Ectodermal cell (in vitro differentiated cells): ENCODE measurements at regions not wholly inside any gene's neighbourhood (a gene's known extent, or its start where the extent isn't known, plus 50 kb on each side); places are given as distances from the start of the nearest gene placed in this dataset.

Source experiments
- H3K27ac ChIP-seq: 2 replicates; pipeline ENCODE4 v1.7.0; 2013; ENCODE audit warnings: mild to moderate bottlenecking, low read depth, low read length; ENCODE audit not compliant: insufficient read depth, poor library complexity, severe bottlenecking
- H3K27me3 ChIP-seq: 2 replicates; pipeline ENCODE4 v1.7.0; 2013; ENCODE audit warnings: mild to moderate bottlenecking, low read length; ENCODE audit not compliant: insufficient read depth, control insufficient read depth, poor library complexity, severe bottlenecking
- H3K36me3 ChIP-seq: one replicate; pipeline ENCODE4 v1.7.0; 2013; ENCODE audit warnings: low read length; ENCODE audit not compliant: control insufficient read depth, insufficient read depth
- H3K4me1 ChIP-seq: one replicate; pipeline ENCODE4 v1.7.0; 2013; ENCODE audit warnings: low read length; ENCODE audit not compliant: control insufficient read depth, insufficient read depth
- H3K4me3 ChIP-seq: 2 replicates; pipeline ENCODE4 v1.7.0; 2013; ENCODE audit warnings: low read depth, low read length, control low read depth; ENCODE audit not compliant: insufficient read depth
- H3K9me3 ChIP-seq: 2 replicates; pipeline ENCODE4 v1.7.0; 2013; ENCODE audit warnings: mild to moderate bottlenecking, low read length, moderate library complexity; ENCODE audit not compliant: control insufficient read depth
- WGBS, 2 experiments: methylation state at CpG; one replicate each; pipeline ENCODE4 v1.1.7; 2013; ENCODE audit warnings: missing lambda C conversion rate in 2 of 2; 5-methylcytosine and 5-hydroxymethylcytosine counted together

GRCh38 chr2:15870565-15870964 lies 69.8 kb upstream of the MYCN start:
- Histone ChIP-seq H3K36me3 (no peaks in the 10 kb centered on the region), H3K4me1 (no peaks in the 10 kb centered on the region), H3K27ac (no peak overlapping the region), H3K27me3 (no peaks in the 10 kb centered on the region), H3K4me3 (no peak overlapping the region), H3K9me3 (no peaks in the 10 kb centered on the region)
- 95 to 96% methylated on average over 5 of the region's 5 CpGs for WGBS, 2 experiments

GRCh38 chr2:15871239-15871783 lies 69.0 kb upstream of the MYCN start:
- no peaks in the 10 kb centered on the region for H3K9me3 ChIP-seq
- no peaks in the 10 kb centered on the region for H3K4me1 ChIP-seq
- no peaks in the 10 kb centered on the region for H3K27me3 ChIP-seq
- no peak overlapping the region for H3K27ac ChIP-seq
- no peak overlapping the region for H3K4me3 ChIP-seq
- 96 to 98% methylated on average over 3 of the region's 3 CpGs for WGBS, 2 experiments
- no peaks in the 10 kb centered on the region for H3K36me3 ChIP-seq

- WGBS, 2 experiments, result 91 to 99% methylated on average over 5 of the region's 6 CpGs
- H3K4me3 ChIP-seq, result no peak overlapping the region
- H3K27ac ChIP-seq, result no peak overlapping the region
- no peaks in the 10 kb centered on the region for H3K9me3 ChIP-seq
- no peaks in the 10 kb centered on the region for H3K36me3 ChIP-seq
- H3K27me3 ChIP-seq, result no peaks in the 10 kb centered on the region
- H3K4me1 ChIP-seq, result no peaks in the 10 kb centered on the region
Measured at GRCh38 chr2:15872854-15873253, 67.5 kb upstream of the MYCN start.

GRCh38 chr2:15874321-15874720 lies 66.0 kb upstream of the MYCN start:
- no peak overlapping the region for H3K27ac ChIP-seq
- H3K27me3 ChIP-seq, result no peaks in the 10 kb centered on the region
- no peaks in the 10 kb centered on the region for H3K4me1 ChIP-seq
- H3K9me3 ChIP-seq, result no peaks in the 10 kb centered on the region
- 81 to 84% methylated on average over 3 of the region's 3 CpGs for WGBS, 2 experiments
- H3K4me3 ChIP-seq, result no peak overlapping the region
- H3K36me3 ChIP-seq, result no peaks in the 10 kb centered on the region

DNA sequence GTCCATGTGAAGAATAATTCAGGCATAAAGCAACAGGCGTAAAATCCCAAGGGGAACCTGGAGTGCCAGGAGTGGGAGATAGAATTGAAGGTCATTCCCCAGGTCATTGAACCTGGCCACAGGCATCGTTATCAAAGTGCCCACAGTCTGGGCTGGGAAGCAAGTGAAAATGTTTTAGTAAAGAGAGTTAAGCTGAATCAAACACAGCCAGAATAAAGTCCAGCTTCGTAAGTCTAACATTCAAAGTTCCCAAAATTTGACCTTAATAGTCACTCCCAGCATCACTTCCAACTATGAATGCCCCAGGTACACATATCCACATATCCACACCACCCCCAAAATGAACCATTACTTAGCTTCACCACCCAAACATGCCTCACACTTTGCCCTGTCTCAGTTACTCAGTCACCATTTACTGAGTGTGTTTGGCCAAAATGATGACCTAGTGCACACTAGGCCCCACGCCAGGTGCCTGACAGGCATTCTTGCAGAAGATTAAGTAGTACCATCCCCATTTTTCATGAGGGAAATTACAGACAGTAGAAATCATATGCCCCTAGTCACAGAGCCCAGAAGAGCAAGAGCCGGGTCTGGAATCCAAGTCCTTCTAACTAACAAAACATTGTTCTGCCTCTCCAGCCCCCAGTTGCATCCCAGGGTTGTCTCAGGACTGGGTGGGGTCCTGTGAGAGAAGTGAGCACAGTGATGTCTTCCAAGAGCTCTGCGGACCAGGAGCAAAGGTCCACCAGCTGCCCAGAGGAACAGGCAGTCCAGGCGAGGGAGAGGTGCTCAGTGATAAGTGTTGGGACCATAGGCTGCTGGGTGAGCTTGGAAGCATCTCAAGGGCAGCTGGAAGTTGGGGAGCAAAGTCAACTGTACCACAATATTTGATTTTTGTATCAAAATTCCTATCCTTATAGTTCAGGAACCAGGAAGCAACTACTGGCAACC lies 65.2 kb upstream of the MYCN start:
- Histone ChIP-seq H3K4me1 (no peaks in the 10 kb centered on the region), H3K36me3 (no peaks in the 10 kb centered on the region), H3K4me3 (no peak overlapping the region), H3K9me3 (no peaks in the 10 kb centered on the region), H3K27ac (no peak overlapping the region), H3K27me3 (no peaks in the 10 kb centered on the region)
- 94 to 97% methylated on average over 7 of the region's 7 CpGs for WGBS, 2 experiments

DNA sequence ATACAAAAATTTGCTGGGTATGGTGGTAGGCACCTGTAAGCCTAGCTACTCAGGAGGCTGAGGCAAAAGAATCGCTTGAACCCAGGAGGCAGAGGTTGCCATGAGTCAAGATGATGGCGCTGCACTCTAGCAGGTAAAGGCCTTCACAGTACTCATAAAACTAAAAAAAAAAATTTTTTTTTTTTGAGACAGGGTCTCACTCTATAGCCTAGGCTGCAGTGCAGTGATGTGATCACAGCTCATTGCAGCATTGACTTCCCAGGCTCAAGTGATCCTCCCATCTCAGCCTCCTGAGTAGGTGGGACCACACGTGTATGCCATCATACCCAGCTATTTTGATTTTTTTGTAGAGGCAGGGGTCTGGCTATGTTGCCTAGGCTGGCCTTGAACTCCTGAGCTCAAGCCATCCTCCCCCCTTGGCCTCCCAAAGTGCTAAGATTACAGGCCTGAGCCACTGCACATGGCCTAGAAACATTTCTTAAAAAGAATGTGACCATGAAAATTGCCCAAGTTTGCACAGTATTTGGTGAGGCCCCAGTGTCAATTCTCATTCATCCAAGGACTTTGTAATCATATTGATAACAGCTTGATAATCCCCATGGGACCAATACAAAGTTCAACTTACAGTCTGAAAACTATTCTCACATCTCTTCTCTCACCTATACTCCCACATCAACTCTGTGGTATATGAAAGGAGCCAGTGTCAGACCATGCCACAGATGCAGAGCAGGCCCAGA lies 64.2 kb upstream of the MYCN start:
- Histone ChIP-seq H3K4me3 (no peak overlapping the region), H3K4me1 (no peaks in the 10 kb centered on the region), H3K36me3 (no peaks in the 10 kb centered on the region), H3K27ac (no peak overlapping the region), H3K9me3 (no peaks in the 10 kb centered on the region), H3K27me3 (no peaks in the 10 kb centered on the region)
- WGBS, 2 experiments, result 92 to 95% methylated on average over 3 of the region's 3 CpGs

DNA sequence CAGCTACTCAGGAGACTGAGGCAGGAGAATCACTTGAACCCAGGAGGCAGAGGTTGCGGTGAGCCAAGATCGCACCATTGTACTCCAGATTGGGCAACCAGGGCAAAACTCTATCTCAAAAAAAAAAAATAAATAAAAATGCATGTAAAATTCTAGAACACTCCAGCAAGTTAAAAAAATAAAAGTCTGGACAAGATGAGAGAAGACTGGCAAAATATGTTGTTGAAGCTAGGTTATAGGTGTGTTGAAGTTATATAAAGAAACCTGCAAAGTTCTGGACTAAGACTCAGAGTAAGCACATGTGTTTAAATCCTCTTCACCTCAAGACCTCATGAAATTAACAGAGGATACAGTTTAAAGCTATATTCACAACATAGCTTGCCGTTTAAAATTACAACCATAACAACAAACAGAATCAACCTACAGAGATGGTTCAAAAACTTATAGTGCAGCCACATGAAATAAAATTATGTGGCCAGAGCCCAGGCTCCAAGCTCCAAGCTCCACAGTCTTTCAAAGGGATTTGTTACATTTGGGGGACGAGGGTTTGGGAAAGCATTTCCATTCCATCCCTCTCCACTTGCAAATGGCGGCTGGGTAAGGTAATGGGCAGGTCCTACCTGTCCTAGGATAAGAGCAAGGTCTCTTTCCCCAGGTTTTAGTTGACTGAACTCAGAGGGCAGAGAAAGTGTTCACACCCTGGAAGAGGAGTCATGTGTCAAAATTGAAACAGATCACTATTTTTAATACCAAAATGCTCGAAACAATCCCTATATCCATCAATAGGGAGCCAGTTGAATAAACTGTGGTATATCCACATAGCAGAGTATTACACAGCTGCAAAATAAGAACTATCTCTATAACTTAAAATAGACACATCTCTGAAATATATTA lies 59.9 kb upstream of the MYCN start:
- Histone ChIP-seq H3K4me1 (no peaks in the 10 kb centered on the region), H3K4me3 (no peak overlapping the region), H3K27me3 (no peaks in the 10 kb centered on the region), H3K36me3 (no peaks in the 10 kb centered on the region), H3K9me3 (no peaks in the 10 kb centered on the region), H3K27ac (no peak overlapping the region)
- WGBS, 2 experiments, result 84 to 97% methylated on average over 4 to 6 of the region's 6 CpGs

DNA sequence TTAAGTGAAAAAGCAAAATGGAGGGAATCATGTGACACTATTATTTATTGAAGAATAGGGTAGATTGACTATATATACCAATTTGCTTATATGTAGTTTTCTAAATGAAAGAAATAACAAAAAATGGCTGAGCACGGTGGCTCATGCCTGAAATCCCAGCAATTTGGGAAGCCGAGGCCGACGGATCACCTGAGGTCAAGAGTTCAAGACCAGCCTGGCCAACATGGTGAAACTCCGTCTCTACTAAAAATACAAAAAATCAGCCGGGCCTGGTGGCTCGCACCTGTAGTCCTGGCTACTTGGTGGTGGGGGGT lies 59.3 kb upstream of the MYCN start:
- no peaks in the 10 kb centered on the region for H3K9me3 ChIP-seq

DNA sequence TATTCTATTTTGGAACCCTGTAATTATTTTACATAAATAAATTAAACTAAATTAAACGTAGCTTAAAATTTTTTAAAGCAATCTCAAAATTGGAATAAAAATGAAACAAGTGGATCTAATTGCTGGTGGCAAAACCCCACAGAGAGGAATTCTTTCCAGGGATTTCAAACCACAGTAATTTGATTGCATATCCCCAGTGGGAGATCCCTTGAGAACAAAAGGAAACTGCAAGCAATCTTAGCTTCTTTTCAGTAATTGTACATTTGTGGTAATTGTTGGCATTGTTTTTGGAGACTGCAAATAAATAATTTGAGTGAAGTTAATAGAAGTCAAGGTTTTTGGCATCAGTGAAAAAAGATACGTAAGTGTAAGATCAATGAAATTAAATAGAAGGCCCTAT lies 58.7 kb upstream of the MYCN start:
- WGBS, 2 experiments, result 67% methylated on average over 1 of the region's 2 CpGs; no CpG with 5 or more reads in 1 of the 2 experiments
- Histone ChIP-seq H3K4me1 (no peaks in the 10 kb centered on the region), H3K27me3 (no peaks in the 10 kb centered on the region), H3K36me3 (no peaks in the 10 kb centered on the region), H3K4me3 (no peak overlapping the region), H3K9me3 (no peaks in the 10 kb centered on the region), H3K27ac (no peak overlapping the region)

More for the DNA sequence above, 59.3 kb upstream of the MYCN start:
- Histone ChIP-seq H3K27ac (no peak overlapping the region), H3K4me1 (no peaks in the 10 kb centered on the region), H3K4me3 (no peak overlapping the region), H3K27me3 (no peaks in the 10 kb centered on the region), H3K36me3 (no peaks in the 10 kb centered on the region)
- 76 to 78% methylated on average over 6 to 7 of the region's 7 CpGs for WGBS, 2 experiments
